Activated naive CD4-positive, alpha-beta T cell (primary cell): ENCODE measurements at regions not wholly inside any gene's neighbourhood (a gene's known extent, or its start where the extent isn't known, plus 50 kb on each side); places are given as distances from the start of the nearest gene placed in this dataset.

Experiments used
- DNase-seq, 4 experiments: peaks; one replicate each; lab custom pipeline; 2025; lab: John Stamatoyannopoulos, UW

- DNase-seq, result no peak
Measured at GRCh38 chr13:103133556-103133955, 67.3 kb upstream of the SLC10A2 start.

GRCh38 chr13:103130681-103131210 is 64.5 kb upstream of the SLC10A2 start:
- DNase-seq, result no peak

- no peak for DNase-seq
Measured at GRCh38 chr13:103130146-103130545, 63.9 kb upstream of the SLC10A2 start.
